GM12874 (cell line): ENCODE measurements at regions not wholly inside any gene's neighbourhood (a gene's known extent, or its start where the extent isn't known, plus 50 kb on each side); places are given as distances from the start of the nearest gene placed in this dataset.

ENCODE experiments used
- TF ChIP-seq, protein P1 (sequence below): IDR thresholded peaks from 2 replicates; pipeline ENCODE4 v1.5.1; 2011; ENCODE audit warnings: low read depth, mild to moderate bottlenecking, control low read depth, low read length, moderate library complexity; ENCODE audit not compliant: insufficient read depth

DNA sequence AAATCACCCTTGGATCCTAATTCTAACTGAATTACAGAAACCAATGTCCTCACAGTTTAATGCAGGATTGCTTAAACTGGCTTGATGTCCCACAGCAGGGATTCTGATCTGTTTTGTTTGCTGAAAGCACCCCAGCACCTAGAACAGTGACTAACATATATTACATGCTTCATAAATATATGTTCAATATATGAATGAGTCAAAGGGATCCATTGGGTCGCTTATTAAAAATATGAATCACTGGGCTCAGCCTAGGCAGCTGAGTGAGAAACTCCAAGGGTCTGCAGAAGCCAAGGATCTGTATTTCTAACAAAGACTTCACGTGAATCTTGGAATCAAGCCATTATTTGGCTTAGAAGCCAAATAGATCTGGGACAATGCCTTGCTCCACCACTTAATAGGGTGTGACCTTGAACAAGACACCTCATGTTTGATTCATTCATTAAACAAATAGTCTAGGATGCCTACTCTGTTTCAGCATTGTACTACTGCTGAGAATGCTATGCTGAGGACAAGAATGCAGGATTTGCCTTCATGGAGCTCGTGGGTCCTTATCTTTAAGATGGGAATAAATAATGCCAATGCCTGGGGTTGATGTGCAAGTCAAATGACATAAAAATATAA lies 103.4 kb upstream of the DLX6 start:
- TF ChIP-seq, protein P1, sequence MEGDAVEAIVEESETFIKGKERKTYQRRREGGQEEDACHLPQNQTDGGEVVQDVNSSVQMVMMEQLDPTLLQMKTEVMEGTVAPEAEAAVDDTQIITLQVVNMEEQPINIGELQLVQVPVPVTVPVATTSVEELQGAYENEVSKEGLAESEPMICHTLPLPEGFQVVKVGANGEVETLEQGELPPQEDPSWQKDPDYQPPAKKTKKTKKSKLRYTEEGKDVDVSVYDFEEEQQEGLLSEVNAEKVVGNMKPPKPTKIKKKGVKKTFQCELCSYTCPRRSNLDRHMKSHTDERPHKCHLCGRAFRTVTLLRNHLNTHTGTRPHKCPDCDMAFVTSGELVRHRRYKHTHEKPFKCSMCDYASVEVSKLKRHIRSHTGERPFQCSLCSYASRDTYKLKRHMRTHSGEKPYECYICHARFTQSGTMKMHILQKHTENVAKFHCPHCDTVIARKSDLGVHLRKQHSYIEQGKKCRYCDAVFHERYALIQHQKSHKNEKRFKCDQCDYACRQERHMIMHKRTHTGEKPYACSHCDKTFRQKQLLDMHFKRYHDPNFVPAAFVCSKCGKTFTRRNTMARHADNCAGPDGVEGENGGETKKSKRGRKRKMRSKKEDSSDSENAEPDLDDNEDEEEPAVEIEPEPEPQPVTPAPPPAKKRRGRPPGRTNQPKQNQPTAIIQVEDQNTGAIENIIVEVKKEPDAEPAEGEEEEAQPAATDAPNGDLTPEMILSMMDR, result no peak

DNA sequence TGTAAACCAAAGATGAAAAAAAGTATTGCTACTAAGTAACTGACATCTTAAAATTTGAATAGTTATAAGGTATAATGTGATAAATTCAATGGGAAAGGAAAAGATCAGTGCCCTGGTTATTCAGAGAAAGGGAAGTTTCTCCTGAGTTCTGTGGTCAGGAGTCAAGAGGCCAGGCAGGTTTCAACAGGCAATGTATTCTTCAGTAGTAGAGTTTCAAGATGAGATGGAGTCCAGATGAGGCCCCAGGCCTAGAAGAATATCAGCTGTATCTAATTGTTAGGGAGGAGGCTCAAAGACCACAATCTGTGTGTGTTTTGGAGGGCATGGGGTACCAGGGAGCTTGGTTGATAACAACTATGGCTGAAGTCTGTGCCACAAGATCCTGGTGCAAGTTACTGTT lies 101.4 kb upstream of the DLX6 start:
- TF ChIP-seq, protein P1, result no peak

DNA sequence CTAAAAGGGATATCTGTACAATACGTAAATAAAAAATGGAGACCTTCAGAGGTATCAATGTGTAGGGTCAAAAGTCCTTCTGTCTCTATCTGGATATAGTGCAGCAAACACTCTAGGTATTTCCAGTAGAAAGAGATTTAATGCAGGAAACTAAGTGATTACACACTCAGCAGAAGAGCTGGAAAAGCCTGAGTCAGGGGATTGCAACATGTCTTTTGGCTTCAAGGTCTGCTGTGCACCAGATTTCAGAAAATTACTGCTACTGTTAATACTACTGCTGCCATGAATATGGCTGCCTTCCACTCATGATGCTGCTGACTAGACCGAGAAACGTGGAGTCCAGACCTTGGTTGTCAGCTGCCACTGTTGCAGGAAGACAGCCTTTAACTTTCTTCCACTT lies 94.9 kb upstream of the DLX6 start:
- TF ChIP-seq, protein P1, result no peak

DNA sequence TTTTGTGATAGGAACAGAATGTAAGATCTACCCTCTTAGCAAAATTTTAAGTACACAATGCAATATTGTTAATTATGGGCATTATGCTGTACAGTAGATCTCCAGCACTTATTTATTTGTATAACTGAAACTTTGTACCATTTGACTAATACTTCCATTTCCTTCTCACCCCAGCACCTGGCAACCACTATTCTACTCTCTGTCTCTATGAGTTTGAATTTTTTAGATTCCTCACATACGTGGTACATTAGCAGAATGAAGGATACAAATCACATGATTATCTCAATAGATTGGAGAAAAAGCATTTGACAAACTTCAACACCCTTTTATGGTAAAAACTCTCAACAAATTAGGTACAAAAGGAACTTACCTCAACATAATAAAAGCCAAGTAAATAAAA lies 90.3 kb upstream of the DLX6 start:
- TF ChIP-seq, protein P1, result no peak

DNA sequence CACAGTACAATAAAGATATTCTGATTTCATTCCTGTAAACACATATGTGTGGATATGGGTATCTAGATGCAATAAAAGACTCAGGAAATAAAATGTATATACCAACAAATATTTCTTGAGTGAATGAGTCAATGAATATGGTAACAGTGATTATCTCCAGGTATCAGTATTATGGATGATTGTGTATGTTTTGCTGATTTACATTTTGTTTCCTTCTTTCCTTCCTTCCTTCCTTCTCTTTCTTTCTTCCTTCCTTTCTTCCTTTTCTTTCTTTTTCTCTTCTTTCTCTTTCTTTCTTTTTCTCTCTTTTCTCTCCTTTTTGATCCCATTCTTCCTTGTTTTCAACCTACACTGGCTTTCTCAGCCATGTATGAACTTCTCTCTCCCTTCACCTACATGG lies 85.3 kb upstream of the DLX6 start:
- TF ChIP-seq, protein P1, result no peak

DNA sequence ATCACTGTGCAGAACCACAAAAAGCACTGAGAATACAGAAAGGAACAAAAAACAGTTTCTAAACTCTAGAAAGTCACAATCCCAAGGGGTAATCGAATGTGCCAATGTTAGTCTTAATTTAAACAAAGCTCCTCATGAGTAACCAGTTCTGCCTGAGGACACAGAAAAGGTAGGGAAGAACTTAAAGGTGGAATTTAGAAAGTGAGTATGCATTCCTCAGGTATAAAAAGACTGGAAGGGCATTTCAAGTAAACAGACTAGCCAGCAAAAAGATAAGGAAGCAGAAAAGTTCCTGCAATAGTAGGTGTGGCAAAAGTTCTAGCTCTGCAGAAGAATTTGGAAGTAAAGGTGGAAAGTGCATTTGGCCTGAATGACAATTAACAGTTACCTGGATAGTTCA lies 84.6 kb upstream of the DLX6 start:
- TF ChIP-seq, protein P1, result no peak

DNA sequence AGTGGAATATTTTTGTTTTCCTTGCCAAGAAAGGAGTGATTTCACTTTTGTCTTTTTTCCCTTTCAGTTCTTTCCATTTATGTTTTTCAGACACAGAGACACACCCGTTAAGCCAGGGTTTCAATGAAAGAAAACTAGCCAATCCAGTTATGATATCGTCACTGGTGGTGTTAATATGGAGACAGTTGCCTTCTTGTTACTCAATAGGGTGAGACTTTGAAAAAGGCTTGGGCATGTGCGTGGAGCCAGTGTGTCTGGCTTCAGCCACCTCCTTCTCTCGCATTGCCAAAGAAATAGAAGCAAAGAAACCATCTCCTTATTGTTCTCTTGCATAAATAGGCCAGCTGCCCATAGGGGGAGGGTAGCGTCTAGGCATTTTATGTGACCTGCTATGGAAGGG lies 84.1 kb upstream of the DLX6 start:
- TF ChIP-seq, protein P1, result no peak
